NOMO-1 treated with dmso at 0.1 percent for 144 hours (cell line): ENCODE measurements at regions not wholly inside any gene's neighbourhood (a gene's known extent, or its start where the extent isn't known, plus 50 kb on each side); places are given as distances from the start of the nearest gene placed in this dataset.
"Not testable (repeated sequence)": the region's sequence is repeated elsewhere in the genome, so short reads cannot be mapped to it uniquely, and the experiment has no call there.

ENCODE experiments used
- DNase-seq: peaks from one replicate; lab custom pipeline; 2025; ENCODE audit not compliant: unreplicated experiment; lab: John Stamatoyannopoulos, UW

GRCh38 chr5:25458628-25459027 lies 813.9 kb upstream of the CDH10 start:
- peak; percentile 21 for DNase-seq

- no peak for DNase-seq
Measured at GRCh38 chr5:25453500-25453899, 808.7 kb upstream of the CDH10 start.

GRCh38 chr5:25451294-25451693 lies 806.5 kb upstream of the CDH10 start:
- DNase-seq = no peak

GRCh38 chr5:25448646-25449045 lies 803.9 kb upstream of the CDH10 start:
- no peak for DNase-seq

GRCh38 chr5:25448190-25448621 lies 803.4 kb upstream of the CDH10 start:
- DNase-seq = no peak

GRCh38 chr5:25446061-25446420 lies 801.3 kb upstream of the CDH10 start:
- not testable (repeated sequence) for DNase-seq

- not testable (repeated sequence) for DNase-seq
Measured at GRCh38 chr5:25445381-25446060, 800.7 kb upstream of the CDH10 start.

GRCh38 chr5:25444697-25445096 lies 799.9 kb upstream of the CDH10 start:
- DNase-seq = no peak

- DNase-seq = no peak
Measured at GRCh38 chr5:25441810-25442209, 797.0 kb upstream of the CDH10 start.

GRCh38 chr5:25439025-25439424 lies 794.2 kb upstream of the CDH10 start:
- DNase-seq = no peak

- DNase-seq = not testable (repeated sequence)
Measured at GRCh38 chr5:25438375-25438774, 793.6 kb upstream of the CDH10 start.

- DNase-seq = no peak
Measured at GRCh38 chr5:25436452-25436851, 791.7 kb upstream of the CDH10 start.

GRCh38 chr5:25435882-25436281 lies 791.1 kb upstream of the CDH10 start:
- no peak for DNase-seq

- no peak for DNase-seq
Measured at GRCh38 chr5:25427240-25427639, 782.5 kb upstream of the CDH10 start.

- DNase-seq = no peak
Measured at GRCh38 chr5:25423271-25423670, 778.5 kb upstream of the CDH10 start.

- no peak for DNase-seq
Measured at GRCh38 chr5:25419684-25420083, 774.9 kb upstream of the CDH10 start.

GRCh38 chr5:25418978-25419377 lies 774.2 kb upstream of the CDH10 start:
- DNase-seq = no peak

GRCh38 chr5:25418319-25418859 lies 773.6 kb upstream of the CDH10 start:
- no peak for DNase-seq

GRCh38 chr5:25416960-25417359 lies 772.2 kb upstream of the CDH10 start:
- no peak for DNase-seq

- no peak for DNase-seq
Measured at GRCh38 chr5:25415970-25416369, 771.2 kb upstream of the CDH10 start.

GRCh38 chr5:25414742-25415141 lies 770.0 kb upstream of the CDH10 start:
- DNase-seq = no peak

- DNase-seq = no peak
Measured at GRCh38 chr5:25412116-25412661, 767.4 kb upstream of the CDH10 start.

GRCh38 chr5:25407365-25407764 lies 762.6 kb upstream of the CDH10 start:
- not testable (repeated sequence) for DNase-seq
